ENCODE measurements at regions not wholly inside any gene's neighbourhood (a gene's known extent, or its start where the extent isn't known, plus 50 kb on each side); places are given as distances from the start of the nearest gene placed in this dataset.

DNA sequence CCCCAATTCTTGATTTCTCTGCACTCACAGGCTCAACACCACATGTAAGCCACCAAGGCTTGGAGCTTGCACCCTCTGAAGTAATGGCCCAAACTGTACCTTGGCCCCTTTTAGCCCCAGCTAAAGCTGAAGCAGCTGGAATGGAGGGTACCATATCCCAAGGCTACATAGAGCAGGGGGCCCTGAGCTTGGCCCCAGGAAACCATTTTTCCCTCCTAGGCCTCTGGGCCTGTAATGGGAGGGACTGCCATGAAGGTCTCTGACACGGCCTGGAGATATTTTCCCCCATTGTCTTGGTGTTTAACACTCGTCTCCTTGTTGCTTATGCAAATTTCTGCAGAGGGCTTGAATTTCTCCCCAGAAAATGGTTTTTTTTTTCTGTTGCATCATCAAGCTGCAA is 69.7 kb downstream of the SKA1 start:
- Histone ChIP-seq H3K36me3 (ENCODE audit: control insufficient read depth, insufficient read depth, low read length) (no peaks in the 10 kb centered on the region), H3K27ac (ENCODE audit: low read length) (no peak overlapping the region), H3K9me3 (ENCODE audit: control insufficient read depth, low read depth, low read length) (no peaks in the 10 kb centered on the region), H3K27me3 (ENCODE audit: control insufficient read depth, insufficient read depth, low read length) (no peaks in the 10 kb centered on the region), H3K4me3 (ENCODE audit: low read length) (no peak overlapping the region), H3K4me1 (ENCODE audit: control insufficient read depth, insufficient read depth, low read length) (peaks cover 5% of the 10 kb centered on the region)
- WGBS (ENCODE audit: insufficient coverage, low lambda C conversion rate), result no CpG with 5 or more reads among the region's 2 CpGs
- no peak for DNase-seq

DNA sequence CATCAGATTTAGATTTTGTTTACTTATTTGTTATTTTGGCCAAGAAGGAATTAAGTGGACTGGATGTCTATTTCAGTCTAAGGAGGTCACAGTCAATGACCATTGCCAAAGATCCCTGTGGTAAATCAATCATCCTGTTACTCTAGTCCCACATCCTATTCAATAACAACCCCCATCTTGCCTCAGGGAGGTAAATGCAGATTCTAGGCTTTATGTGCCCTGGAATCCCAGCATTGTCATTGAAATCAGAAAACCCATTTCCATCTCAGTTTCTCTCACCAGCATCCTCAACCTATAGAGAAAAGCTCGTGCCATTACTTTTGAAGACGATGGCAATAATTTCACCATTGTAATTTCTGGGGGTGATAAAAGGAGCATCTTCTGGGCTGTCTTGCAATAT is 71.8 kb downstream of the SKA1 start:
- Histone ChIP-seq H3K9me3 (ENCODE audit: control insufficient read depth, low read depth, low read length) (no peaks in the 10 kb centered on the region), H3K27me3 (ENCODE audit: control insufficient read depth, insufficient read depth, low read length) (no peaks in the 10 kb centered on the region), H3K36me3 (ENCODE audit: control insufficient read depth, insufficient read depth, low read length) (no peaks in the 10 kb centered on the region), H3K4me3 (ENCODE audit: low read length) (no peak overlapping the region), H3K4me1 (ENCODE audit: control insufficient read depth, insufficient read depth, low read length) (peaks cover 5% of the 10 kb centered on the region), H3K27ac (ENCODE audit: low read length) (no peak overlapping the region)
- no CpG with 5 or more reads among the region's 2 CpGs for WGBS (ENCODE audit: insufficient coverage, low lambda C conversion rate)
- DNase-seq, result no peak

DNA sequence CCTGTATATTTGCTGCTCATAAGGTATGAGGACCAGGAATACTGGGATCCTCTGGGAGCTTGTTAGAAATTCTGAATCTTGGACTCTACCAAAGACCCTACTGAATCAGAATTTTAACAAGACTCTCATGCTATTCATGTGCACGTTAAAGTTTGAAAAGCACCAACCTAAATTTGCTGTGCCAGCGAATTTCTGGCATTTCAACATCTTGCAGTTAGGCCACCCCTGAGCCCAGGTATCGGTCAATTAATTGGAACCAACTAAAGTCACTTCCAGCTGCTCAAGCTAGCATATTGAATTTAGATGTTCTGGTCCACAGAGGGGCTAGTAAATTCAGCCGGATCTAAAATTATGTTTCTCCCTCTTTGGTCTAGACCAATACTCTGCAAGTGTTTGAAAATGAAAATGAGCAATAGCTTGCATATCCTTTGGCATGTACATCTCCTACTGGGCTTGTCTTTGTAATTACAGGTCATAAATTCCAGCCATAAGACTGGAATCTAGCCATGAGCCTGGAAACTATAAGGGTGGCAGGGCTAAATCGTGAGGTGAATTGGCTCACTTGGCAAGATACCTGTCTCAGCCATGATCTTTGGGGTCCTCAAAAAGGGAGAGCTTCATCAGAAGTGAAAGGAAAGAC is 72.4 kb downstream of the SKA1 start:
- Histone ChIP-seq H3K9me3 (ENCODE audit: control insufficient read depth, low read depth, low read length) (no peaks in the 10 kb centered on the region), H3K27ac (ENCODE audit: low read length) (no peak overlapping the region), H3K36me3 (ENCODE audit: control insufficient read depth, insufficient read depth, low read length) (no peaks in the 10 kb centered on the region), H3K27me3 (ENCODE audit: control insufficient read depth, insufficient read depth, low read length) (no peaks in the 10 kb centered on the region), H3K4me1 (ENCODE audit: control insufficient read depth, insufficient read depth, low read length) (peaks cover 5% of the 10 kb centered on the region), H3K4me3 (ENCODE audit: low read length) (no peak overlapping the region)
- 60% methylated on average over 2 of the region's 5 CpGs for WGBS (ENCODE audit: insufficient coverage, low lambda C conversion rate)
- peak in 1 of 2 donors; percentile 27 for DNase-seq

DNA sequence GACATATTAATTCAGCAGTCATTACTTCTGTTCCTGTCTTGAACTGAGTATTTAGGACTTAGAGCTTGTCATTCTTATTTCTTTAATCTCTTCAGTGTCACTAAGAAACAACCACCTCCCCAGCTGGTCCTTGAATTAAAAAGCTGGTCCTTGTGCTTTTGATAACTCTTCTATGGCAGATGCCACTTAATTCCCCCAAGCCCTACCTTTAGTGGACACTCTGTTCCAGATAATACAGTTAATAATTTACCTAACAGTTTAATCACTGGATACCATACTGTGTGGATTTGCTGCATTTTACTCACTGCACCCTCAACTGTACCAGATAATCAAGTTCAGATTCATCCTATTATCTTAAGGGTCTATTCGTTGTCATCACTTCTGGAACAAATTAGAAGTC is 73.1 kb downstream of the SKA1 start:
- no peaks in the 10 kb centered on the region for H3K9me3 ChIP-seq (ENCODE audit: control insufficient read depth, low read depth, low read length)
- no CpG with 5 or more reads among the region's 1 CpG for WGBS (ENCODE audit: insufficient coverage, low lambda C conversion rate)
- no peak overlapping the region for H3K27ac ChIP-seq (ENCODE audit: low read length)
- no peak overlapping the region for H3K4me3 ChIP-seq (ENCODE audit: low read length)
- DNase-seq, result peak in 1 of 2 donors; percentile 20
- H3K27me3 ChIP-seq (ENCODE audit: control insufficient read depth, insufficient read depth, low read length), result no peaks in the 10 kb centered on the region
- H3K36me3 ChIP-seq (ENCODE audit: control insufficient read depth, insufficient read depth, low read length), result no peaks in the 10 kb centered on the region
- peaks cover 5% of the 10 kb centered on the region for H3K4me1 ChIP-seq (ENCODE audit: control insufficient read depth, insufficient read depth, low read length)

DNA sequence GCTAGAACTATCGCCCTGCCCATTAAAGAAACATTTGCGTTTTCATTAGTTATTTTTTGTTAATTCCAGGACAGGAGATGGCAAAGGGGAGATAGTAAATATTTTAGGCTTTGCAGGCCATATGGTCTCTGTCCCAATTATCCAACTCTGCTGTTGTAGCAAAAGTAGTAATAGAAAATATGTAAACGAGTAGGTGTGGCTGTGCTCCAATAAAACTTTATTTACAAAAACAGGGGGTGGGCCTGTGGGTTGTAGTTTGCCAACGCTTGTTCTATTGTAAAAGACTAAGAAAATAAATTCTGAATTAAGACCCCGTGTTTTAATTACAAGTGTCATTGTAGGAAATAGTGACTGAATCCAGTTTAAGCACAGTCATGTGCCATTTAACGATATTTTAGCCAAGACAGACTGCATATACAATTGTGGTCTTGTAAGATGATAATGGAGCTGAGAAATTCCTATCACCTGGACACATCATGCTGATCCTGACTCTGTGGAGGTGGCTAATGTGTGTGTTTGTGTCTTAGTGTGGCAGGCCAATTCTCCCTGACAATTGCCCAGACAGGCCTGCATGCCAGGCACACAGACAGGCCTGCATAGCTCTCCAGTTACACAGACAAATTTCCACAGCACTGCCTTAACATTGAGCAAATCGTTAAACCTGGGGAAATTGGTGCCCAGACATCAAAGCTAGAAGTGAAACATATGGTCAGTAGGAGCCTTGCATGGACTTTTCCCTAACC is 76.4 kb downstream of the SKA1 start:
- WGBS (ENCODE audit: insufficient coverage, low lambda C conversion rate), result 83% methylated on average over 1 of the region's 7 CpGs
- Histone ChIP-seq H3K4me3 (ENCODE audit: low read length) (no peak overlapping the region), H3K4me1 (ENCODE audit: control insufficient read depth, insufficient read depth, low read length) (peaks cover 5% of the 10 kb centered on the region)

DNA sequence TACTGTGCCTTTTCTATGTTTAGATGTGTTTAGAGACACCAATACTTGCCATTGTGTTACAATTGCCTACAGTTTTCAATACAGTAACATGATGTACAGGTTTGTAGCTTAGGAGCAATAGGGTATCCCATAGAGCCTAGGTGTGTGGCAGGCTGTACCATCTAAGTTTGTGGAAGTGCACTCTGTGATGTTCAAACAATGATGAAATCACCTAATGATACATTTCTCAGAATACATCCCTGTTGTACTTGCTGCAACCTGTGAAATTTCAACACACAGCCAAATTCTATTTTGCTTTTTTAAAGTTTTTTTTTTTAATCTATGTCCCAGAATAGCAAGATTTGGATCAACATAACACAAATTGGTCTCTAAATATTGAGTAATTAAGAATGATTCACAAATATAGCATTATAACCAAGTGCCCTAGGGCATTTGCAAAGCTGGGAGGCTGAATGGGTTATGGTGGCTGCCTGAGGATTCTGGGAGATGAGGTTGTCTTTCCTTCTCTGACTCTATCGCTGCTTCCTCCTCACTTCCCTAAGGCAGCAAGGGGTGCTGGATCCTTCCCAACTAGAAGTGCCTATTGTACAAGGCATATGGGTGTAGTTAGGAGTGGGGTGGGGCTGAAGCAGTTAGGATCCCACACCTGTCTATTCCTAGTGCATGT is 78.3 kb downstream of the SKA1 start:
- Histone ChIP-seq H3K4me1 (ENCODE audit: control insufficient read depth, insufficient read depth, low read length) (no peaks in the 10 kb centered on the region), H3K27ac (ENCODE audit: low read length) (no peak overlapping the region), H3K27me3 (ENCODE audit: control insufficient read depth, insufficient read depth, low read length) (no peaks in the 10 kb centered on the region), H3K36me3 (ENCODE audit: control insufficient read depth, insufficient read depth, low read length) (no peaks in the 10 kb centered on the region), H3K4me3 (ENCODE audit: low read length) (no peak overlapping the region), H3K9me3 (ENCODE audit: control insufficient read depth, low read depth, low read length) (no peaks in the 10 kb centered on the region)
- WGBS (ENCODE audit: insufficient coverage, low lambda C conversion rate), result no CpG with 5 or more reads among the region's 1 CpG
- DNase-seq, result no peak

More for the DNA sequence above, 76.4 kb downstream of the SKA1 start:
- H3K27ac ChIP-seq (ENCODE audit: low read length), result no peak overlapping the region
- H3K36me3 ChIP-seq (ENCODE audit: control insufficient read depth, insufficient read depth, low read length), result no peaks in the 10 kb centered on the region
- H3K27me3 ChIP-seq (ENCODE audit: control insufficient read depth, insufficient read depth, low read length), result no peaks in the 10 kb centered on the region
- no peak for DNase-seq
- no peaks in the 10 kb centered on the region for H3K9me3 ChIP-seq (ENCODE audit: control insufficient read depth, low read depth, low read length)

DNA sequence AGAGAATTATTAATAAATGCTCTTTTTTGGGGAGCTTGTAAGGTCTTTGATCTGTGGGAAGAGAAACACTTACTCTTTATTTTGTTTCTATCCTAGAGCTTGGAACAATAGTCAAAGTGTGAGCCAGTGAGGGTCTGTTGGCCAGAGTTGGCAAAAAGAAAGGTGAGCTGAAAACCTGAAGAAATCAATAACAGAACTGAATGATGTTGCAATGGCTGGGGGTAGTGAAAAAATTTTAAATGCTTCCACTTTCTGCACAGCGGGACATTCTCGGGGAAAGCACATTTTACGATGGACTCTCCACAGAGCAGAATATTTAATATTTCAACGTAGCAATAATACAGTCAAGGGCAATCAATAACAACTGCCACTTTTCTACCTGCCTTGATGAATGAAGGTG is 78.9 kb downstream of the SKA1 start:
- no CpG with 5 or more reads among the region's 4 CpGs for whole genome bisulfite sequencing (ENCODE audit: insufficient coverage, low lambda C conversion rate)

DNA sequence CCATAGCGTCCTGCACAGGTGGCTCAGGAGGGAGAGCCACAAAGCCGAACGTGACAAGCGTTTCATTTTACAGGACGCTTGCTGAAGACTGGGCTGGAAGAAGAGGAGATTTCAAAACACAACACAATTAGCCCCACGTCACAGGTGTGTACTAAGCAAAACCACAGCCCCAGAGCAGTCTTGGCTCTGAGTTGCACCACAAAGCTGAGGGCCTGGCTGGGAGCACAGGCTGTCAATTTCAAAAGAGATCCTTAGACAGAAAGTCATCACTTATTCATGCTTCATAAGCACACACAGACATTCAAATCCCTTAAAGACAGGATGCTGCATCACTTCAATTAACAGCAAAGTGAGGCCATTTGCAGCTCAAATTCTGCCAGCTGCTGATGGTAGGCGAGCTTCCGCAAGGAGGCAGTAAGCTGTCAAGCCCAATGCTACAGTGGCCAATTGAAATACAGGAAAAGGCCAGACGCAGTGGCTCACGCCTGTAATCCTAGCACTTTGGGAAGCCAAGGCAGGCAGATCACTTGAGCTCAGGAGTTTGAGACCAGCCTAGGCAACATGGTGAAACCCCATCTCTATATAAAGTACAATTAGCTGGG is 79.6 kb downstream of the SKA1 start:
- Histone ChIP-seq H3K4me1 (ENCODE audit: control insufficient read depth, insufficient read depth, low read length) (peaks cover 3% of the 10 kb centered on the region), H3K9me3 (ENCODE audit: control insufficient read depth, low read depth, low read length) (no peaks in the 10 kb centered on the region), H3K27ac (ENCODE audit: low read length) (no peak overlapping the region), H3K4me3 (ENCODE audit: low read length) (no peak overlapping the region), H3K27me3 (ENCODE audit: control insufficient read depth, insufficient read depth, low read length) (no peaks in the 10 kb centered on the region), H3K36me3 (ENCODE audit: control insufficient read depth, insufficient read depth, low read length) (no peaks in the 10 kb centered on the region)
- WGBS (ENCODE audit: insufficient coverage, low lambda C conversion rate), result no CpG with 5 or more reads among the region's 10 CpGs
- DNase-seq, result no peak

More for the DNA sequence above, 78.9 kb downstream of the SKA1 start:
- Histone ChIP-seq H3K27ac (ENCODE audit: low read length) (no peak overlapping the region), H3K27me3 (ENCODE audit: control insufficient read depth, insufficient read depth, low read length) (no peaks in the 10 kb centered on the region), H3K4me3 (ENCODE audit: low read length) (no peak overlapping the region), H3K36me3 (ENCODE audit: control insufficient read depth, insufficient read depth, low read length) (no peaks in the 10 kb centered on the region), H3K4me1 (ENCODE audit: control insufficient read depth, insufficient read depth, low read length) (peaks cover 3% of the 10 kb centered on the region), H3K9me3 (ENCODE audit: control insufficient read depth, low read depth, low read length) (no peaks in the 10 kb centered on the region)
- no peak for DNase-seq

DNA sequence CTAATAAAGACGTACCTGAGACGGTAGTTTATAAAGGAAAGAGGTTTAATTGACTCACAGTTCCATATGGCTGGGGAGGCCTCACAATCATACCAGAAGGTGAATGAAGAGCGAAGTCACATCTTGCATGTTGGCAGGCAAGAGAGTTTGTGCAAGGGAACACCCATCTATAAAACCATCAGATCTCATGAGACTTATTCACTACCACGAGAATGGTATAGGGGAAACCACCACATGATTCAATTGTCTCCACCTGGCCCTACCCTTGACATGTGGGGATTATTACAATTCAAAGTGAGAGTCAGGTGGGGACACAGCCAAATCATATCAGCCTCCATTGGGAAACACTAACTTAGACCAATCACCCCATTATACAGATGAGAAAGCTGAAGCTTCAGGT is 81.4 kb downstream of the SKA1 start:
- H3K4me3 ChIP-seq (ENCODE audit: low read length), result no peak overlapping the region
- peaks cover 3% of the 10 kb centered on the region for H3K4me1 ChIP-seq (ENCODE audit: control insufficient read depth, insufficient read depth, low read length)
- WGBS (ENCODE audit: insufficient coverage, low lambda C conversion rate), result no CpG with 5 or more reads among the region's 4 CpGs
- H3K9me3 ChIP-seq (ENCODE audit: control insufficient read depth, low read depth, low read length), result no peaks in the 10 kb centered on the region
- no peaks in the 10 kb centered on the region for H3K27me3 ChIP-seq (ENCODE audit: control insufficient read depth, insufficient read depth, low read length)
- DNase-seq, result peak in 1 of 2 donors; percentile 4
- no peaks in the 10 kb centered on the region for H3K36me3 ChIP-seq (ENCODE audit: control insufficient read depth, insufficient read depth, low read length)
- H3K27ac ChIP-seq (ENCODE audit: low read length), result no peak overlapping the region

DNA sequence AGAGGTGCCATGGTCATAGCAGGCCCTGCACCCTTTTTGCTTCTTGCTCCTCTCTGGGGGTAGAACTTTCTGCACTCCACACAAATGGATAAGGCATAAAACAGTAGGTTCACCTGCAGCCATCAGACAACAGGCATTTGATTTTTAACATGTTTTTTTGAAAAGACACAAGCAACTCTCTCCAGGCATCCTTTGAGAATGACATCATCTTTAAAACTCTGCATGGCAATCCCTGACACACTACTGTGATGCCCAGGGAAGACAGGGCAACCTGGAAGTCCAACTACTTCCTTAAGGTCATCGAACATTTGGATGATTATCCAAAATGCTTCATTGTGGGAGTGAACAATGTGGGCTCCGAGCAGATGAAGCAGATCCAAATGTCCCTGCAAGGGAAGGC is 82.8 kb downstream of the SKA1 start:
- DNase-seq, result no peak
- Histone ChIP-seq H3K9me3 (ENCODE audit: control insufficient read depth, low read depth, low read length) (no peaks in the 10 kb centered on the region), H3K4me1 (ENCODE audit: control insufficient read depth, insufficient read depth, low read length) (peaks cover 3% of the 10 kb centered on the region), H3K36me3 (ENCODE audit: control insufficient read depth, insufficient read depth, low read length) (no peaks in the 10 kb centered on the region), H3K27ac (ENCODE audit: low read length) (no peak overlapping the region), H3K4me3 (ENCODE audit: low read length) (no peak overlapping the region), H3K27me3 (ENCODE audit: control insufficient read depth, insufficient read depth, low read length) (no peaks in the 10 kb centered on the region)
- no CpG with 5 or more reads among the region's 2 CpGs for WGBS (ENCODE audit: insufficient coverage, low lambda C conversion rate)

All from large intestine (tissue), 3 donors.